Ureter (tissue), 1 donor: ENCODE measurements at regions not wholly inside any gene's neighbourhood (a gene's known extent, or its start where the extent isn't known, plus 50 kb on each side); places are given as distances from the start of the nearest gene placed in this dataset.
A peak's percentile ranks its signal among the peaks of the same experiment; 100 is the strongest.

Source experiments
- DNase-seq: peaks from one replicate; pipeline ENCODE4 v3.0.0-alpha.2; 2020; ENCODE audit warnings: low spot score
- donor health status: DM: yes; HTN: yes; CAD: no.

DNA sequence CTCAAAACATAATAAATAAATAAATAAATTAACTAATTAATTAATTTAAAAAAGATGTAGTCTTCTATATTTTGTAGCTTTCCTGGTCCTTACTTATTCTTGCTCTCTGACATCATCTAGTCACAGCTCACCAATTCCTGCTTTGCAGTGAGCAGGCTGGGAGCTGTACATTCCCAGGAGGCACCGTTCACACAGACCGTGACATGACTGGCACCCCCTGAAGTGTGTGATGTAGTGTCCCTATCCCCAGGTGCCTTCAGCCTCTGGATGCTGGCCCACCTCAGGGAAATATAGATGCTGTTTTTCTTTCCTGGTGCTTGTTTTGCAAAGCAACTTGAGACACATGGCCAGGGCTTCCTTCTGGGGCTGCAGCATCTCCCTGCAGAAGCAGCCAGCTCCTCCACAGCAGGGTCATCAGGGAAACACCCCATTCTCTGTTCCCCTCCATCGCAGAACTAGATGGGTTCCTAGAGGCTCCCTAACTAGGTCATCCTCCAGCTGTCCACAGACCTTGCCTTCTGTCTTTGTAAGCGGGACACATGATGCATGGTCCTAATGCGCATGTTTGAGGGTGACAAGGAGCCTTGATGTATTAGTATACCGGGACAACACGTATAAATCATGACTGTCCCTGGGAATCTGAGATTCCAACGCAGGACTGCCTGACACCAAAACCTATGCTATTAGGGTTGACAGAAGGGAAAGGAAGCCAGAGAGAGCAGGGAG is 76.4 kb downstream of the RHOB start:
- no peak for DNase-seq

DNA sequence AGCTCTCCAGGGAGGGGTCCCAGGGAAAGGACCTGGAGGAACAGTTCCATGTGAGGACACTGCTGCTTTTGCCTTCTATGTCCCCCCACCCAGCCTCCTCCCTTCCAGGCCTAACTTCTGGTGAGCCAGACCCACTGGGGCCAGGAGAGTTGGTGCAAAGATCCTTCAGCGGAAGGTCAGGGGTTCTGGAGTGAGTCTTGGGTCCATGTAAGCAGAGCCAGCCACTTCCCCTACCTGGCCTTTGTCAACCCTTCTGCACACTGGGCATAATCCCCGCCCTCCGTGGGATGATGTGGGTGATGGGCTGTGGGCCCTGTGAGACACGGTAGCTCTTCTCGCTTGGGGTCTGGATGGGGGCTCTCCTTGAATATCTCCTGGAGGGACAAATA is 76.9 kb downstream of the RHOB start:
- DNase-seq: no peak

DNA sequence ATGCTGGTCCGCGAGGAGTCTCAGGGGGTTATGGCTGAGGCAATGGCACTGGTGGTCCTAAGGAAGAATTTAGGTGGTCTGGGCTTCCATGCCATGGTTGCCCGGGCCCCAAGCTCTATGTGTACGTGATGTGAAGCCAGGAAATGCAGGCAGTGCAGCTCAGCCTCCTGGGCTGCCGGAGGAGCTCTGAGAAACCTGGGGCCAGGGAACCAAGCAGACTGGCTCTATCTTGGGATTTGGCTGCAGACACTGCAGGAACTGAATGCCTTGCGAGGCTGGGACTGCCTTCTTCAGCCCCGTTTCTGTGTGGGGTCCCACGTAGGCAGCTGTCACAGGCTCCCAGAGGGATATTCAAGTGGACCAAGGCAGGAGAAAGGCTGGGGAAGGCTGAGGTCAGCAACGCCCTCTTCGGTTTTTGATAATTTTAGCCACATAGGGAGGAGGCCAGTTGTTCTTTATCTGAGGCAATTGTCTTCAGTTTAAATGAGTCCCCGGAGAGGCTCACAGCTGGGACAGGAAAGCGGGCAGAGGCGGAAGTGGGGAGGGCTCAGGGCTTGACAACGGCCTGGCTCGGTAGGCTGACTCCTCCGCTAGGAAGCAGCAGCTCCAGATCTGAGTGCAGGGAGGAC is 77.7 kb downstream of the RHOB start:
- peak; percentile 60 for DNase-seq

DNA sequence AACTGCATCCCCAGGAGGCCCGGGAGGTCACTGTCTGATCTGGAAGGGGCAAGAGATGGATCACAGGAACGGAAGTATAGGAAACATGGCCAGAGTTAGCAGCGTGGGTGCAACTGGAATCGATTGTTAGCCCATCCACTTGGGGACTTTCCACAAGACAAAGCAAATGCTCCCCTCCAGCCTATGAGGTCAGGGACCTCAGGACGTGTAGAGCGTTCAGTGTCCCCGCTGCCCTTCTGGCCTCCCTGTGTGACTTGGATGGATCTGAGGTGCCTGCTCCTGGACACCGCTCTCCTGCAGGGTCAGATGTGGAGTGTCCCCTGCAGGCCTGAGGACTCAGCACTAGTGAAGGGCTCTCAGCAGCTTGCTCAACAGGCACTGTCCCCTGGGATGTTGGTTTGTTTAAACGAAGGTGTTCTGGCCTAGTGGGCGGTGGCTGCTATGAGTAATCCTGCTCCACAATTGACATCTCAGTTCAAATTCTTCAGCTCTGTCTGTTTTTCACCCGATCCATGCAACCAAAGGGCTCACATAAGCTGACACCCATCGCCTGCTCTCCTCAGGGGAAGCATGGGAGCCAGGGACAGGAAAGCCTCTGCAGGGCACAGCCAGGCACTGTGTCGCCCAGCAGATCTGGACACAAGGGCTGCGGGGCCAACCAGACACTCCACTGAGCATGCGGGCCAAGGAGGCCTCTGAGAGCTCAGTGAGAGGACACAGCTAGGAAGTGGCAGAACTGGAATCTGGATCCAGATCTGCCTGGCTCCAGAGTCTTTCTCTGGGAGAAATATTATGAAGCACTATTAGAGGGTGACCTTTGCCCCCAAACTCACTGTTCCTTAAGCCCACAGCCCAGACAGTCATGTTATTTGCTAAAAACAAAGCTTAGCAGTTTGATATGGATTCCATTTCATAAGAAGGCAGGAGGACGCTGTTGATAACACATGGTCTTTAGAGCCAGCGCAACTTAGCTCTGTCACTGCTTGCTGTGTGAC is 78.5 kb downstream of the RHOB start:
- peak; percentile 61 for DNase-seq

DNA sequence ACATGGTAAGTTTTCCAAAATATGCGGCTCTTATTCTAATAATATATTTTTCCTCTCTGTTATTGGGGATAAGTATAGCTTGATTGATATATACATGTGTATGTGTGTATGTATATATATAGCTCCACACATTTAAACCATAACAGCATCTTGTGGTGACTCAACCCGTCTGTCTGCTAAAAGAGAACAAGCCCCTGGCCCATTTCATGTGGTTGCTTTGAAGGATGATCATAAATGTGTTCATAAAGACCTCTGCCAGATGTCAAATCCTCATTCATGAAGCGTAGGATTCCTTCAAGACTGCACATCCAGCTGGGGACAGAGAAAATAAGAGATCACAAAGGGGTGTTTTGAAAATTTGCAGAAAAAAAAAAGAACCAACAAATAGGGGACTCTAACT is 79.3 kb downstream of the RHOB start:
- no peak for DNase-seq

DNA sequence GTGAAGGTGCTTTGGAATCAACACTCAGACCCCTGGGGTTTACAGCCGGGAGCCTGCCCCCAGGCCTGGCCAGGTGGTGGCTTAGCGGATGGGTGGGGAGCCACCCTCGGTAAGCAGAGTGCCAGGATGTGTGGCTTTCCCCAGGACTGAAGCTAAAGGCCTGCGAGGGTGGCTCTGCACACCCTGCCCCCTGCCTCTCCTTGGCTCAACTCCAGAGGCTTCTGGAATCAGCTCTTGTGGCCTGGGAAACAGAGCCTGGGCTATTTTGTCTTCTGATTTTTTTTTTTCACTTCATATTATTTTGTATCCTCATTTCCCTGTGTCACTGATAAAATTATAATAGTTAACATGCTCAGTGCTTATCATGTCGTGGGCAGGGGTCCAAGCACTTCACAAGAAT is 79.8 kb downstream of the RHOB start:
- peak; percentile 62 for DNase-seq

DNA sequence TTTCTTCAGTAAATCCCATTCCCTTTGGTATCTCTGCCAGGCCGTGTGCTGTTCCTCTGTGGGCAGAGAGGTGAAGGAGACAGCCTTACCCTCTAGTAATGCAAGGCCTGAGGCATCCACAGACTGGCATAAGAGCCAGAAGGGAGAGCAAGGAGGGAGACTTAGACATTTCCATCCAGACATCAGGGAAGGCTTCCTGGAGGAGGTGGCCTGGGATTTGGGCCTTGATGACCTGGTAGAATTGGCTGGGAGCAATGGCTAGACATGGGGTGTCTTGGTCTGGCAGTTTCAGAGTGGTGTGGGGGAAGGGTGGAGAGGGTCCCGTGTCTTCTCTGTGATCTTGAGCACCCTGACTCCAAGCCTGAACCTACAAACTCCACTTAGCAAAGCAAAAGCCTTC is 81.8 kb downstream of the RHOB start:
- DNase-seq: no peak

DNA sequence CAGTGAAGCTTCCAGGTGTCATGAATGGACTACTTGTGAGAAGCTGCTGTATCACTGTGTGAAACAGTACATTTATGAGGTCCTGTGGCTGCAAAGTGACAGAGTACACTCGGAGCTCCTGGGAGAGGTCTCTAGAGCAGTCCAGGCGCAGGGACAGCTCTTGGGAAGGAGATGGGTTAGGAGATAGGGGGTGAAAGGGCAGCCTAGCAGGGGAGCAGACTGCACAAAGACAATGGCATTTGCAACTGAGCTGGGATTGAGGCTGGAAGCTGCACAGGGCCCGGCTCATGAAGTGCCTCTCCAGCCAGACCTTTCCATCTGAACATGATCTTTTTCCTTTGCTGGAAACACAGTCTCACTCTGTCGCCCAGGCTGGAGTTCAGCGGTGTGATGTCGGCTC is 83.6 kb downstream of the RHOB start:
- DNase-seq: no peak

DNA sequence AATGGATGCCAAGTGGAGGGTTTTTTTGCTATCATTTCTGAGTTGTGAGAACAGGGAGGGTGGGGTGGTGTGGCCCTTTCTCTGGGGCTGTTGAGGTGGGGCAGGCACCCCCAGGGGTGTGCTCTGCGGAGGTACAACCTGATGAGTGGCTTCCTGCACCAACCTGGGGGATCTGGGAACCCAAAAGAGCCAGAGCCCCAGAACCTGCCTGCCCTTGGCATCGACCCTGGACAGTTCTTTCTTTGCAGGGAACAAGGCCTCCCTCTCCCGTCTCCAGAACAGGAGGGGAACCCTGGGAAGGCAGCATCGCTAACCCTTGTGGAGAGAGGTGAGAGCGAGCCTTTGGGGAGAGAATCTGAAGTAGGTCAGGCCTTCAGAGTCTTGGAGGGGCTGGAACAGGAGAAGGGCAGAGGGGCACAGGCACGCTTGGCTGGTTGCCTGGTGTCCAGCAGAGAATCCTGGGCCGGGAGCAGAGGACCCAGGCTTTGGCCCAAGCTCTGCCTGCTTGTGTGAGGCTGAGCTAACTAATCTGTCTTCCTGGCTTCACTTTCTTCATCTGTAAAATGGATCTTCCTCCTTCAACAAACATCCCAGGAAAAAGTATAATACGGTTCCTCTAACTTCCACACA is 84.9 kb downstream of the RHOB start:
- no peak for DNase-seq

DNA sequence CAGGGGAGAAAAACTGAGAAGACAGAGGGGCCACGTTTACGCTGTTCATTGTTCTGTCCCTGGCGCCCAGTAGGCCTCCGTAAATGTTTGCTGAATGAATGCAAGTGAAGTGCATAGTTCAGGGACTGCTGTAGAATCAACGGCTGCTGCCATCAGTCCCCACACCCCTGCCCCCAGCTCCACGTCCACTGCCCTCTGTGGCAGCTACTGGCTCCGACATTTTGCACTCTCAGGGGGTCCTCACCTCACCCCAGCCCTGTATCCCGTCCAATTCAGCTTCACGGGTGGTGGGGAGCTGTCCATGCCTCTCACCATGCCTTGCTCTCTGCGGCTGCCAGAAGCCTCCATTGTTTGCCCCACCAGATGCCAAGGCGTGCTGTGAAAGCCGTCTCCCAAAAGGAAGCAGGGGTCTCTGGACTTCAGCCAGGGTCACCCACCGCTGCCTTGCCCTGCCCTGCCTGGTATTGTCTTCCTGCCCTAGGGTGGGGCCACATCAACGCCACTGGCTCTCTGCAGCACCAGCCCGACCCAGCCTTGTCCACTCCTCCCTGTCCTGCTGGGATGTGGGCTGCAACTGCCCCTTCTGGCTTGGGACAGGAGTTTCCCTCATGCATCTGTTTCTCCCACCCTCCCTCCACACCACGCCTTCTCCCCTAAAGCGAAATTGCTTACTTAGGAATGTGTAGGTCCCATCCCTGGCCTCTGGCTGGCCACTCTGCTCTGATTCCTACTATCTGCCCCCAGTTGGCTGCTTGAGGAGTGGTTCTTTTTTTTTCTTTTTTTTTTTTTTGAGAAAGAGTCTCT is 86.0 kb downstream of the RHOB start:
- no peak for DNase-seq

DNA sequence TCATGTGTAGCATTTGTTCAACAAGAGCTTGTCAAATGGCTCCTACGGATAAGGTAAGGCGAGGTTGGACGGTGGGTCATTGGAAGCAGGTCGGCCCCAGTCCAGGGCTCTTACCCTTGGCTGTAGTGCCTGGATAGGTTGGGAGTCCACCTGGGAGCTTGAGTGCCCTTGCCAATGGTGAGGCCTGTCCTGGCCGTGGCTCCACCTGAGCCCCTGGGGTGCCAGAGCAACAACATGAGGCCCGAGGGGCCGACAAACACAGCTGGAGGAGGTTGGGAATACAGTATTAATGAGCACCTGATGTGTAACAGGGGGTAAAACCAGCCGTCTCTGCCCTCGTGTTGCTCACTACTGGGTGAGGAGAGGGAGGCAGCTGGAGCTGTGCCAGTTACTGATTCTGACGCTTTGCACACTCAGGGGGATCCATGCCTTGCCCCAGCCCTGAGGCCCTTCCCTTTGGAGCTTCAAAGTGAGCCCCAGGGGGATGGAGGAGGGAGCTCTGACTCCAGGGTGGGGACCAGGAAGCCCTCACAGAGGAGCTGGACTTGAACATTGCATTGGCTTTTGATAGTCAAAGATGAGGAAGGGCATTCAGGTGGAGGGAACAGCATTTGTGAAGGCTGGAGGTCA is 87.2 kb downstream of the RHOB start:
- no peak for DNase-seq

DNA sequence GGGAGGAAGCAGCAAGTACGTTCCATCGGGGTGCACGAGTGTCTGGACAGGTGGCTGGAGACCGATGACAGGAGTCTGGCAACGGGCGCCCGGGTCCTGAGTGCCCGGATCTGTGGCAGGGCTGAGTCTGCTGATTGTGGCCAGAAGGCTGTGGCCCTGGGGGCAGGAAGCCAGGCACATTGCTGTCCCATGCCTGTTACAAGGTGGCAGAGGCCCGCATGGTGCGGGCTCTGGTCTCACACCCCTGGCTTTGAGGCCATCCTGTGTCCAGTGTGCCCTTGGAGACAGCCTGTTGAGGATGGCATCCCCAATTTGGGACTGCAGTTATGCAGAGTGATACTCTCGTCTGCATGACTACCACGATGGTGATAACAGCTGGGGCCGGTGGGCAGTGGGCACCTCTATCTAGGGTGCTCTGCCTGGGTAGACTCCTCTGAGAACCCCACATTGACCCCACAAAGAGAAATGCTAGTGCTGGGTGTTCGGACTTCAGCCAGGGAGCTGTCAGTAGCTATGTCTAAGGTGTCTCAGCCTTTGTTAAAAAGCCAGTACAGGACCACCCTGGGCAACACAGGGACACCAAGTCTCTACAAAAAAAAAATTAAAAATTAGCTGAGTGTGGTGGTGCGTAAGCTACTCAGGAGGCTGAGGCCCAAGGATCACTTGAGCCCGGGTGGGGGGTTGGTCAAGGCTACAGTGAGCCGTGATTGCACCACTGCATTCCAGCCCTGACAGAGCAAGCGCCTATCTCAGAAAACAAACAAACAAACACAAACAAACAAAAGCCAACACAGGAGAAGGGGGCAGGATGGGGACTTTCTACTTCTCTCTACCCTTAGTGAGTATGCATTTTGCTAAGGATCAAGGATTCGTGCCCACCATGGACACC is 88.3 kb downstream of the RHOB start:
- no peak for DNase-seq

DNA sequence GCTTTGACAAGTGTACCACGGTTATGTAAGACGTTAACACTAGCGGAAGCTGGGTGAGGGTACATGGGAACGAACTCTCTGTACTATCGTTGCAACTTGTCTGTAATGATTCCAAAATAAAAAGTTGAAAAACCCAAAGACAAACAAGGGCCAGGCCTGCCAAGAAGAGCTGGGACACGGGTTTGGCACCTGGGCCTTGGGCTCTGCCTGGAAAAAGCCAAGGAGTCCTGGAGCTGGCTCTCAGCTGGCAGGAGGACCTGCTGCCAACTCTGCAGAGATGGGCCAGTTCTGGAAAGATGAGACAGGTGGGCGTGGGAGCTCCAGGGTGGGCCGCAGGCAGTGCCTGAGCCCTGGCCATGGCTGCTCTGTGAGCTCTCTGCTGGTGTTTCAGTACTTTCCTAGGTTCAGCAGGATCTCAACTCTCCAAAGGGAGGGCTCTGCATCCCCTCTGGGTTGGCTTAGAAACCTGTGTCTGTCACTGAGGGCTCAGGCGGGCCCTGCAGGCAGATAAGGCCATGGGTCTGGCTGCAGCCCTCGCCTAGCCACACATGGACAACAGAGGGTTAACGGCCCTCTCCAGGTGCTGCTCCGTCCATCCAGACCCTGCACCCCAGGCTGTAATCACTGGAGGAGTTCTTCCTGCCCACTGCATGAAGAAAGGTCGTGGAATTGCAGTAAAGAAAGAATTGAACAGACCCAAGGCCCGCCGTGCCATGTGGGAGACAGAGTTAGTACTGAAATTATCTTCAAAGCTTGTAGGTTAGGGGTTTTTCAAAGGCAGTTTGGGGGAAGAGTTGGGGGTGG is 89.9 kb downstream of the RHOB start:
- DNase-seq: no peak

DNA sequence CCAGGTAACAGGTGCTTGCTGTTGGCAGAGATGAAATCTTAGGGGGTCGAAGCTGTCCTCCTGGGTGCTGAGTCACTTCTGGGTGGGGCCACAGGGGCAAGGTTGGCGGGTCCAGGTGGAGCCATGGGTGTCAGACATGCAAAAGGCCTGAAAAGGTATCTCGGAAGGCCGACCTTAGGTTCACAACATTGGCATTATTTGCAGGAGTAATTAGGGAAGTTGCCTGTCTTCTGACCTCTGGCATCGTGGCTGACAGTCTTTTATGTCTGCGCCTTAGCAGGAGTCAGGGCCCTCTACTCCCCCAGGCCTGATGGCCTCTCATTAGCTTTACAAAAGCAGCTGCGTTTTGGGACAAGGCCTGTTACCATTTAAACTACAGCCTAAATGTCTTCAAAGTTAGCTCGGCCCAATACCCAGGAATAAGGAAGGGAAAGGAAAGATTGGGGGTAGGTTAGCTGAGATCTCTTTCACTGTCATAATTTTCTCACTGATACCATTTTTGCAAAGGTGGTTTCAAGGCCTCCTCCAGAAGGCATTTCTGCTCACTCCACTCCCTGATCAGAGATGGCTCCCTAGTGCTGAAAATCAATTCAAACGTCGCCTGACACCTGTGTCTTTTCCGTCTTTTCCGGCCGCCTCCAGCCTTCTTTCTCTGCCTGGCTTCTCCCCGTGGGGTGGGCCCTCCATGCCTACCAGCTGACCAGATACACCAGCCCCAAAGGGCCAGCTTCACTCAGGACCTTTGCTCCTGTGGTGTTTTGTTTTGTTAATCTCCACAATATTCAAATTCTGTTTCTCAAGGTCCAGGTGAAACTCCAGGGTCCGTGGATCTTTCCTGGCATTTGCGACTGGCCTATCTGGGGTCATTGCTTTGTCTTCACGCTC is 90.8 kb downstream of the RHOB start:
- DNase-seq: no peak

DNA sequence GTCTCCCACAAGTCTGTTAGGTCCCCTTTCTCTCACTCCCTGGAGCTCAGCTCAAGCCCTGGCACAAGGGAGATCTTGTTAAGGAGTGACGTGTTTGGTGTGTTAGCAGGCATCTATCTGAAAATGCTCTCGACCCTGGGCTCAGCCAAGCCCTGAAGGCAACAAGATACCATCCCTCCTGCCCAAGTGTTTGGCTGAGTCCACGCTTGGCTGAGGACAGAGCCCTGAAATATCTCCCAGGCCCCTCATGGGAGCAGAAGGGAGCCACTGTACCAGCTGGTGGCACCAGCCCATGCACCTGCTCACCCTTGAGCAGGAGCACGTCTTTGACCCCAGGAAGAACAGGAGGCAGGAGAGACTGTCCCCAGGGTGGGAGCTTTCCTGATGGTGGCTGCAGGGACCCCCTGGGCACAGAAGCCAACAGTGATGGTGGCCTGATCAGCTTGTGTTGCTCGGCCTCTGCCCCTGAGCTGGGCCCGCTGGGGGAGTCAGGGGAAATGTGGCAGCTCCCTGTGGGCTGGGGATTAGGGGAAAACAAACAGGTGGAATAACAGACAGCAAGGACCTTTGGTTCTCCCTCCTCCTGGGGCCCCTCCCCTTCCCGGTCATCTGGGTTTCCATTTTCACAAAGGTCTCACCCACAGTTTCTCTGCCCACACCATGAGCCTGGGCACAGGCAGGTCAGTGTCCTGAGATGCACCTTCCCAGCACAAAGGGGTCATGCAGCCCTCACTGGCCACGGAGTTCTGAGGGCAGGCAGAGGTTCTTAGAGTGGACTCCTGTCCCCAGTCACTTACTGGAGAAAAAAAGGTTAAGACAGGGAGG is 91.6 kb downstream of the RHOB start:
- DNase-seq: no peak

DNA sequence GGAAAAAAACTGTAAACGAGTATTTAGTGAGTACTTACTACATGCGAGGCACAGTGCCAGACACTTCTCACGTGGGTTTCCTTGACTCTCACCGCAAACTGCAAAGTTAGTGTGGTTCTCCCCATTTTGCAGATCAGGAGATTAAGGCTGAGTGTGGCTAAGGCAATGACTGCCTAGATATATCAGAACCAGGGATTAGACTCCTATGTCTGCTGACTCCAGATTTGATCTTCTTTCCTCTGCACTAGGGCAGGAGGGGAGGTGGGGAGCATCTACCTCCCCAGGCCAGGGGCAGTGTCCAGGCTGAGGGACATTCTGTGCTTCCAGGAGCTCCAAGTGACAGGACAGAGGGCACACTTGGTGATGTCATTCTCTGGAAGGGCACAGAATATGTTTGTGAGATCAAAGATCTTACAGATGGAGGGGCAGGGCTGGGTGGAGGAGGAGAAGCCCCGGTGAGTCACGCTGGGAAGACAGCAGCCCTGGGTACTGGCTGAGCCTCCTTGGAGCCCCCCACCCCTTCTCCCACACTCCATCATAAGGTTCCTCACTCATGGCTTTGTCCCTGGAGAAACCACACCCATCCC is 92.4 kb downstream of the RHOB start:
- DNase-seq: no peak
